Fibroblast of upper back skin (primary cell): ENCODE measurements at regions not wholly inside any gene's neighbourhood (a gene's known extent, or its start where the extent isn't known, plus 50 kb on each side); places are given as distances from the start of the nearest gene placed in this dataset.
"Not testable (repeated sequence)": the region's sequence is repeated elsewhere in the genome, so short reads cannot be mapped to it uniquely, and the experiment has no call there.

ENCODE experiments used
- DNase-seq: peaks from one replicate; pipeline ENCODE4 v3.0.0-alpha.2; 2013

GRCh38 chr19:34041925-34042521 lies 130.3 kb upstream of the LSM14A start:
- peak; percentile 6 for DNase-seq

GRCh38 chr19:34044021-34044420 lies 128.3 kb upstream of the LSM14A start:
- no peak for DNase-seq

- no peak for DNase-seq
These were observed 122.4 kb upstream of the LSM14A start for GRCh38 chr19:34049944-34050343.

GRCh38 chr19:34050430-34050829 lies 121.9 kb upstream of the LSM14A start:
- not testable (repeated sequence) for DNase-seq

GRCh38 chr19:34051255-34051654 lies 121.0 kb upstream of the LSM14A start:
- no peak for DNase-seq

- no peak for DNase-seq
These were observed 115.1 kb upstream of the LSM14A start for GRCh38 chr19:34057155-34057554.

GRCh38 chr19:34066007-34066643 lies 106.2 kb upstream of the LSM14A start:
- DNase-seq: no peak

GRCh38 chr19:34067861-34068271 lies 104.4 kb upstream of the LSM14A start:
- DNase-seq: peak; percentile 11

- DNase-seq: peak; percentile 46
These were observed 96.6 kb upstream of the LSM14A start for GRCh38 chr19:34075661-34076091.

- peak; percentile 2 for DNase-seq
These were observed 89.8 kb upstream of the LSM14A start for GRCh38 chr19:34082289-34083077.

- DNase-seq: no peak
These were observed 87.7 kb upstream of the LSM14A start for GRCh38 chr19:34084396-34085145.

- DNase-seq: no peak
These were observed 87.0 kb upstream of the LSM14A start for GRCh38 chr19:34085336-34085735.

GRCh38 chr19:34088292-34088691 lies 84.0 kb upstream of the LSM14A start:
- no peak for DNase-seq

GRCh38 chr19:34089566-34089965 lies 82.7 kb upstream of the LSM14A start:
- no peak for DNase-seq

- no peak for DNase-seq
These were observed 77.3 kb upstream of the LSM14A start for GRCh38 chr19:34094960-34095359.

- DNase-seq: not testable (repeated sequence)
These were observed 76.9 kb upstream of the LSM14A start for GRCh38 chr19:34095411-34095810.

GRCh38 chr19:34096020-34096915 lies 76.0 kb upstream of the LSM14A start:
- peak; percentile 46 for DNase-seq

- DNase-seq: no peak
These were observed 68.2 kb upstream of the LSM14A start for GRCh38 chr19:34104096-34104495.

- no peak for DNase-seq
These were observed 67.7 kb upstream of the LSM14A start for GRCh38 chr19:34104557-34104956.

GRCh38 chr19:34109596-34109995 lies 62.7 kb upstream of the LSM14A start:
- DNase-seq: no peak

- no peak for DNase-seq
These were observed 53.2 kb upstream of the LSM14A start for GRCh38 chr19:34118879-34119748.
